SK-N-SH (cell line): ENCODE measurements at regions not wholly inside any gene's neighbourhood (a gene's known extent, or its start where the extent isn't known, plus 50 kb on each side); places are given as distances from the start of the nearest gene placed in this dataset.
A peak's percentile ranks its signal among the peaks of the same experiment; 100 is the strongest.

ENCODE experiments used
- CTCF ChIA-PET: fragments of 300-600, 350-600 bp; formaldehyde crosslinking; extraction: SDS; loops from one replicate; lab custom pipeline; 2021; lab: Yijun Ruan, JAX
- POLR2A ChIA-PET: fragments of 350-600 bp; sonication (Branson Sonifier 250); formaldehyde crosslinking; extraction: SDS; loops from one replicate; lab custom pipeline; 2020; ENCODE audit warnings: antibody characterized with exemption, inconsistent platforms; lab: Yijun Ruan, JAX
- DNase-seq: peaks from one replicate; pipeline ENCODE4 v3.0.0; 2012
- H2AFZ ChIP-seq: fragments of 200-600 bp; sonication (generic); 2 replicates; pipeline ENCODE4 v1.8.1; 2016; ENCODE audit warnings: antibody characterized with exemption, mild to moderate bottlenecking, low read depth
- H3F3A ChIP-seq: fragments of 200-600 bp; sonication (generic); replicated peaks from 2 replicates; pipeline ENCODE3; 2016; ENCODE audit warnings: antibody characterized with exemption, mild to moderate bottlenecking; ENCODE audit not compliant: insufficient read depth
- H3K27ac ChIP-seq, 2 experiments: fragments of 200-500 bp in 1 of 2; fragments of 200-600 bp in 1 of 2; sonication (Bioruptor generic) in 1 of 2; sonication (generic), shearing (Covaris generic) in 1 of 2; 2 replicates each; pipeline versions ENCODE4 v1.5.1 to v1.6.1; 2014 to 2016; ENCODE audit warnings: low read depth in 2 of 2, inconsistent platforms in 1 of 2, low read length in 1 of 2, mild to moderate bottlenecking in 1 of 2, mixed read lengths in 1 of 2
- H3K27me3 ChIP-seq: fragments of 200-600 bp; sonication (generic), shearing (Covaris generic); 2 replicates; pipeline ENCODE4 v1.6.1; 2016; ENCODE audit warnings: mixed run types; ENCODE audit not compliant: insufficient read depth
- H3K36me3 ChIP-seq, 2 experiments: fragments of 200-500 bp in 1 of 2; fragments of 200-600 bp in 1 of 2; sonication (Bioruptor generic) in 1 of 2; sonication (generic) in 1 of 2; replicated peaks in 1 of 2; 2 replicates each; pipeline versions ENCODE3 to v1.5.1; 2014 to 2016; ENCODE audit warnings: low read length in 1 of 2, mild to moderate bottlenecking in 1 of 2; ENCODE audit not compliant: insufficient read depth in 2 of 2, control insufficient read depth in 1 of 2
- H3K4me1 ChIP-seq, 2 experiments: fragments of 200-500 bp in 1 of 2; fragments of 200-600 bp in 1 of 2; sonication (Bioruptor generic) in 1 of 2; sonication (generic), shearing (Covaris generic) in 1 of 2; 2 replicates each; pipeline versions ENCODE4 v1.5.1 to v1.6.1; 2014 to 2016; ENCODE audit warnings: low read depth in 1 of 2, low read length in 1 of 2, mixed run types in 1 of 2; ENCODE audit not compliant: insufficient read depth in 2 of 2, control insufficient read depth in 1 of 2
- H3K4me2 ChIP-seq: fragments of 200-600 bp; sonication (generic), shearing (Covaris generic); 2 replicates; pipeline ENCODE4 v1.6.1; 2017; ENCODE audit warnings: mixed run types
- H3K4me3 ChIP-seq, 2 experiments: fragments of 200-500 bp in 1 of 2; fragments of 200-600 bp in 1 of 2; sonication (Bioruptor generic) in 1 of 2; sonication (generic), shearing (Covaris generic) in 1 of 2; 2 replicates each; pipeline versions ENCODE4 v1.5.1 to v1.8.1; 2014 to 2016; ENCODE audit warnings: low read depth in 2 of 2, inconsistent platforms in 1 of 2, low read length in 1 of 2, mild to moderate bottlenecking in 1 of 2, mixed read lengths in 1 of 2, moderate library complexity in 1 of 2
- H3K79me2 ChIP-seq: fragments of 200-600 bp; sonication (generic); 2 replicates; pipeline ENCODE4 v1.8.1; 2017; ENCODE audit warnings: mild to moderate bottlenecking; ENCODE audit not compliant: insufficient read depth
- H3K9ac ChIP-seq: fragments of 200-600 bp; sonication (generic); 2 replicates; pipeline ENCODE4 v1.6.1; 2017; ENCODE audit warnings: mixed run types
- H3K9me2 ChIP-seq: fragments of 200-600 bp; sonication (generic); 2 replicates; pipeline ENCODE4 v1.6.1; 2017; ENCODE audit warnings: mixed run types
- H3K9me3 ChIP-seq: fragments of 200-600 bp; sonication (generic); 2 replicates; pipeline ENCODE4 v1.6.1; 2017; ENCODE audit warnings: mixed run types, mild to moderate bottlenecking, moderate library complexity
- H4K20me1 ChIP-seq: fragments of 200-600 bp; sonication (generic); 2 replicates; pipeline ENCODE4 v1.6.1; 2017; ENCODE audit warnings: mild to moderate bottlenecking, mixed run types; ENCODE audit not compliant: insufficient read depth
- ELF1 ChIP-seq: IDR thresholded peaks from 2 replicates; pipeline ENCODE4 v1.4.0; 2012
- FOXJ3 ChIP-seq: sonication (generic); formaldehyde crosslinking; IDR thresholded peaks from 2 replicates; pipeline ENCODE4 v1.5.1; 2020; ENCODE audit warnings: mild to moderate bottlenecking, missing genetic modification reagents
- GATA2 ChIP-seq: sonication (generic); formaldehyde crosslinking; IDR thresholded peaks from 2 replicates; pipeline ENCODE4 v1.5.0; 2020; ENCODE audit warnings: mild to moderate bottlenecking, missing genetic modification reagents
- JUND ChIP-seq: IDR thresholded peaks from 2 replicates; pipeline ENCODE4 v1.4.0; 2012
- POLR2AphosphoS5 ChIP-seq: IDR thresholded peaks from 2 replicates; pipeline ENCODE4 v1.6.1; 2012; ENCODE audit warnings: low read depth, low read length
- REST ChIP-seq: IDR thresholded peaks from 2 replicates; pipeline ENCODE4 v1.6.1; 2012; ENCODE audit warnings: mild to moderate bottlenecking, low read depth, low read length, moderate library complexity
- RFX5 ChIP-seq: IDR thresholded peaks from 2 replicates; pipeline ENCODE4 v1.6.1; 2012; ENCODE audit warnings: mild to moderate bottlenecking, improper control_type of control experiment, low read length
- SMC3 ChIP-seq: IDR thresholded peaks from 2 replicates; pipeline ENCODE4 v1.6.1; 2012; ENCODE audit warnings: low read depth, low read length, improper control_type of control experiment
- TAF1 ChIP-seq: IDR thresholded peaks from 2 replicates; pipeline ENCODE4 v1.6.1; 2012; ENCODE audit warnings: low read depth, mild to moderate bottlenecking, low read length, moderate library complexity, borderline replicate concordance
- TEAD4 ChIP-seq: IDR thresholded peaks from 2 replicates; pipeline ENCODE4 v1.4.0; 2012; ENCODE audit warnings: mild to moderate bottlenecking, borderline replicate concordance; ENCODE audit not compliant: insufficient read depth
- WGBS: methylation state at CpG from one replicate; pipeline ENCODE4 v1.1.6; 2017; ENCODE audit warnings: low lambda C conversion rate; 5-methylcytosine and 5-hydroxymethylcytosine counted together
- TF ChIP-seq, protein P1 (sequence below): IDR thresholded peaks from 2 replicates; pipeline ENCODE4 v1.4.0; 2012; ENCODE audit warnings: low read depth, borderline replicate concordance
- TF ChIP-seq, protein P2 (sequence below): IDR thresholded peaks from 2 replicates; pipeline ENCODE4 v1.4.0; 2012; ENCODE audit warnings: low read depth

GRCh38 chr2:204453730-204454167, 91.5 kb upstream of the PARD3B start:
- H3K9me3 ChIP-seq, result no peaks in the 10 kb centered on the region
- H3K27me3 ChIP-seq, result no peaks in the 10 kb centered on the region
- H4K20me1 ChIP-seq, result no peaks in the 10 kb centered on the region
- no peaks in the 10 kb centered on the region for H3K36me3 ChIP-seq
- H3K9ac ChIP-seq, result no peak overlapping the region
- CTCF ChIA-PET, result no interaction called here
- WGBS, result 66% methylated on average over 7 of the region's 7 CpGs
- no peaks in the 10 kb centered on the region for H3K9me2 ChIP-seq
- peaks cover 0 to 11% of the 10 kb centered on the region in 2 experiments; a peak in 1 of 4 replicates for H3K4me1 ChIP-seq
- peak; percentile 11 for DNase-seq
- H3F3A ChIP-seq, result peaks cover 6% of the 10 kb centered on the region
- POLR2A ChIA-PET, result no interaction called here
- H3K27ac ChIP-seq, result peak overlapping the region in 1 of 2 experiments; percentile 92; a peak in 3 of 4 replicates
- H3K79me2 ChIP-seq, result no peaks in the 10 kb centered on the region
- peak overlapping the region; percentile 54; the same call in 1 of the 2 replicates for H2AFZ ChIP-seq
- TF ChIP-seq, protein P1, sequence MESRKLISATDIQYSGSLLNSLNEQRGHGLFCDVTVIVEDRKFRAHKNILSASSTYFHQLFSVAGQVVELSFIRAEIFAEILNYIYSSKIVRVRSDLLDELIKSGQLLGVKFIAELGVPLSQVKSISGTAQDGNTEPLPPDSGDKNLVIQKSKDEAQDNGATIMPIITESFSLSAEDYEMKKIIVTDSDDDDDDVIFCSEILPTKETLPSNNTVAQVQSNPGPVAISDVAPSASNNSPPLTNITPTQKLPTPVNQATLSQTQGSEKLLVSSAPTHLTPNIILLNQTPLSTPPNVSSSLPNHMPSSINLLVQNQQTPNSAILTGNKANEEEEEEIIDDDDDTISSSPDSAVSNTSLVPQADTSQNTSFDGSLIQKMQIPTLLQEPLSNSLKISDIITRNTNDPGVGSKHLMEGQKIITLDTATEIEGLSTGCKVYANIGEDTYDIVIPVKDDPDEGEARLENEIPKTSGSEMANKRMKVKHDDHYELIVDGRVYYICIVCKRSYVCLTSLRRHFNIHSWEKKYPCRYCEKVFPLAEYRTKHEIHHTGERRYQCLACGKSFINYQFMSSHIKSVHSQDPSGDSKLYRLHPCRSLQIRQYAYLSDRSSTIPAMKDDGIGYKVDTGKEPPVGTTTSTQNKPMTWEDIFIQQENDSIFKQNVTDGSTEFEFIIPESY, result no peak
- TF ChIP-seq POLR2AphosphoS5, result no peak
- no peak for TF ChIP-seq TEAD4
- no peak for TF ChIP-seq SMC3
- TF ChIP-seq REST, result no peak
- TF ChIP-seq, protein P2, sequence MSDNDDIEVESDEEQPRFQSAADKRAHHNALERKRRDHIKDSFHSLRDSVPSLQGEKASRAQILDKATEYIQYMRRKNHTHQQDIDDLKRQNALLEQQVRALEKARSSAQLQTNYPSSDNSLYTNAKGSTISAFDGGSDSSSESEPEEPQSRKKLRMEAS, result no peak
- TF ChIP-seq ELF1, result no peak
- no peak for TF ChIP-seq FOXJ3 (CRISPR knock-in tag)
- no peak for TF ChIP-seq GATA2 (CRISPR knock-in tag)
- TF ChIP-seq JUND, result no peak
- TF ChIP-seq TAF1, result no peak
- no peak for TF ChIP-seq RFX5
- H3K4me3 ChIP-seq, result no peak overlapping the region
- H3K4me2 ChIP-seq, result no peak overlapping the region
